Hepatocyte (in vitro differentiated cells): ENCODE measurements at regions not wholly inside any gene's neighbourhood (a gene's known extent, or its start where the extent isn't known, plus 50 kb on each side); places are given as distances from the start of the nearest gene placed in this dataset.

ENCODE experiments used
- DNase-seq: peaks from one replicate; pipeline ENCODE4 v3.0.0-alpha.2; 2016; ENCODE audit warnings: low spot score
- H2AFZ ChIP-seq: fragments of 200-600 bp; sonication (generic); 2 replicates; pipeline ENCODE4 v1.6.0; 2016; ENCODE audit warnings: antibody characterized with exemption, mild to moderate bottlenecking
- H3K27ac ChIP-seq: fragments of 200-600 bp; sonication (generic); 2 replicates; pipeline ENCODE4 v1.5.1; 2016; ENCODE audit warnings: mild to moderate bottlenecking
- H3K27me3 ChIP-seq: fragments of 200-600 bp; sonication (generic); 2 replicates; pipeline ENCODE4 v1.6.1; 2016
- H3K36me3 ChIP-seq: fragments of 200-600 bp; sonication (generic); replicated peaks from 2 replicates; pipeline ENCODE4 v1.5.1; 2016; ENCODE audit warnings: low read depth; ENCODE audit not compliant: insufficient read depth
- H3K4me1 ChIP-seq: fragments of 200-600 bp; sonication (generic); 2 replicates; pipeline ENCODE4 v1.5.1; 2016; ENCODE audit warnings: mild to moderate bottlenecking, moderate library complexity; ENCODE audit not compliant: insufficient read depth
- H3K4me2 ChIP-seq: fragments of 200-600 bp; sonication (generic); 2 replicates; pipeline ENCODE4 v1.6.0; 2016
- H3K4me3 ChIP-seq: fragments of 200-600 bp; sonication (generic); 2 replicates; pipeline ENCODE4 v1.5.1; 2016; ENCODE audit warnings: mild to moderate bottlenecking
- H3K79me2 ChIP-seq: fragments of 200-600 bp; sonication (generic); 2 replicates; pipeline ENCODE4 v1.6.0; 2017; ENCODE audit warnings: mild to moderate bottlenecking
- H3K9me2 ChIP-seq: fragments of 200-600 bp; sonication (generic); replicated peaks from 2 replicates; pipeline ENCODE4 v1.6.0; 2017; ENCODE audit warnings: mild to moderate bottlenecking; ENCODE audit not compliant: insufficient read depth
- H3K9me3 ChIP-seq: fragments of 200-600 bp; sonication (generic); 2 replicates; pipeline ENCODE4 v1.5.1; 2016; ENCODE audit warnings: low read depth, mild to moderate bottlenecking
- H4K20me1 ChIP-seq: fragments of 200-600 bp; sonication (generic); 2 replicates; pipeline ENCODE4 v1.6.0; 2016; ENCODE audit warnings: mild to moderate bottlenecking; ENCODE audit not compliant: insufficient read depth, poor library complexity, severe bottlenecking
- EZH2 ChIP-seq: fragments of 200-600 bp; sonication (generic); IDR thresholded peaks from 2 replicates; pipeline ENCODE4 v1.6.1; 2016; ENCODE audit warnings: antibody characterized with exemption, mild to moderate bottlenecking, borderline replicate concordance
- EZH2phosphoT487 ChIP-seq: fragments of 200-600 bp; sonication (generic); IDR thresholded peaks from one replicate; pipeline ENCODE4 v1.6.1; 2018; ENCODE audit warnings: antibody characterized with exemption, mild to moderate bottlenecking, low read depth, moderate library complexity; ENCODE audit not compliant: unreplicated experiment, severe bottlenecking
- WGBS: methylation state at CpG from one replicate; pipeline ENCODE4 v1.1.6; 2016; ENCODE audit warnings: low lambda C conversion rate; ENCODE audit errors: missing lambda C conversion rate; 5-methylcytosine and 5-hydroxymethylcytosine counted together
- TF ChIP-seq, protein P1 (sequence below): fragments of 200-600 bp; sonication (generic); IDR thresholded peaks from 2 replicates; pipeline ENCODE4 v1.5.1; 2016; ENCODE audit warnings: antibody characterized with exemption, mild to moderate bottlenecking; ENCODE audit not compliant: poor library complexity

DNA sequence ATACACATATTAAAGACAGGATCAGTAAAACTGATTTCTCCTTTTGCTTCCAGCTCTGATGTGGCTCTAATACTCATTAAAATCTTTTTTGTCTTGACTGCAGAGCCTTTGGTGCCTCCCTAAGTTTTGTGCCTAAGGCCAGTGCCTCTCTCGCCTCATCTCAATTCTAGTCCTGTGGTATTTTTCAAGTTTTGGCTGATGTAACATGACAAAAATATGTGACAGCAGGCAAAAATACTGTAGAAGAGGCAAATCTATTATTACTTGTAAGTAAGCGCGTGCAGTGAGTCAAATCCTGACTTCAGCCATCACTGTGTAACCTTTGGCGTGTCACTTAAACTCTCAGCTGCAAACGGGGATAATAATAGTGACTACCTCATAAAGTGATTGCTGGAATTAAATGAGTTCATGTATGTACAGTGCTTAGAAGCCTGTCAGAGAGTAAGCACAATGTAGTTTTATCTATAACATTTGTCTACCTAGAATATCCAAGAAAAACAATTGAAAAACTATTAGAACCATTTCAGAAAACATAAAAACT lies 74.0 kb downstream of the MAB21L3 start:
- 85% methylated on average over 5 of the region's 5 CpGs for WGBS
- Histone ChIP-seq H3K4me2 (no peak overlapping the region), H3K4me1 (peaks cover 2% of the 10 kb centered on the region), H3K9me2 (no peaks in the 10 kb centered on the region), H3K27ac (no peak overlapping the region), H4K20me1 (no peaks in the 10 kb centered on the region), H3K36me3 (no peaks in the 10 kb centered on the region), H3K79me2 (no peaks in the 10 kb centered on the region), H3K4me3 (no peak overlapping the region), H2AFZ (no peak overlapping the region), H3K27me3 (no peaks in the 10 kb centered on the region), H3K9me3 (no peaks in the 10 kb centered on the region)
- DNase-seq = no peak
- TF ChIP-seq, protein P1, sequence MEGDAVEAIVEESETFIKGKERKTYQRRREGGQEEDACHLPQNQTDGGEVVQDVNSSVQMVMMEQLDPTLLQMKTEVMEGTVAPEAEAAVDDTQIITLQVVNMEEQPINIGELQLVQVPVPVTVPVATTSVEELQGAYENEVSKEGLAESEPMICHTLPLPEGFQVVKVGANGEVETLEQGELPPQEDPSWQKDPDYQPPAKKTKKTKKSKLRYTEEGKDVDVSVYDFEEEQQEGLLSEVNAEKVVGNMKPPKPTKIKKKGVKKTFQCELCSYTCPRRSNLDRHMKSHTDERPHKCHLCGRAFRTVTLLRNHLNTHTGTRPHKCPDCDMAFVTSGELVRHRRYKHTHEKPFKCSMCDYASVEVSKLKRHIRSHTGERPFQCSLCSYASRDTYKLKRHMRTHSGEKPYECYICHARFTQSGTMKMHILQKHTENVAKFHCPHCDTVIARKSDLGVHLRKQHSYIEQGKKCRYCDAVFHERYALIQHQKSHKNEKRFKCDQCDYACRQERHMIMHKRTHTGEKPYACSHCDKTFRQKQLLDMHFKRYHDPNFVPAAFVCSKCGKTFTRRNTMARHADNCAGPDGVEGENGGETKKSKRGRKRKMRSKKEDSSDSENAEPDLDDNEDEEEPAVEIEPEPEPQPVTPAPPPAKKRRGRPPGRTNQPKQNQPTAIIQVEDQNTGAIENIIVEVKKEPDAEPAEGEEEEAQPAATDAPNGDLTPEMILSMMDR = no peak
- TF ChIP-seq EZH2 (no peak), EZH2phosphoT487 (no peak)

DNA sequence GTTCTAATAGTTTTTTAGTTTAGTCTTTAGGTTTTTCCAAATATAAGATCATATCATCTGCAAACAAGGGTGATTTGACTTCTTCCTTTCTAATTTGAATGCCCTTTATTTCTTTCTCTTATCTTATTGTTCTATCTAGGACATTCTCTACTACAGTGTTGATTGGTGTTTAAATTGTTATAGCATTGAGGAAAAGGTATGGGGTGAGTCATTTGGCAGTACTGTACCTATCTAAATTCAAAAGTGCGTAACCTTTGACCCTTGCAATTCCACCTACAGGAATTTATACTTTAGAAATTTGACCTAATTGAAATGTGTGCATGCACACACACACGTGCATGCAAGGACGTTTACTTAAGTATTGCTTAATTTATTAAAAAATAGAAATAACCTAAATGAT lies 78.3 kb downstream of the MAB21L3 start:
- no peaks in the 10 kb centered on the region for H3K9me2 ChIP-seq
- H3K9me3 ChIP-seq = no peaks in the 10 kb centered on the region
- H2AFZ ChIP-seq = no peak overlapping the region
- no peak overlapping the region for H3K27ac ChIP-seq
- H3K4me3 ChIP-seq = no peak overlapping the region
- no peaks in the 10 kb centered on the region for H4K20me1 ChIP-seq
- H3K27me3 ChIP-seq = no peaks in the 10 kb centered on the region
- H3K4me1 ChIP-seq = no peaks in the 10 kb centered on the region
- H3K4me2 ChIP-seq = no peak overlapping the region
- DNase-seq = no peak
- TF ChIP-seq, protein P1 = no peak
- no peak for TF ChIP-seq EZH2
- TF ChIP-seq EZH2phosphoT487 = no peak
- WGBS = 76% methylated on average over 3 of the region's 3 CpGs
- H3K79me2 ChIP-seq = no peaks in the 10 kb centered on the region
- H3K36me3 ChIP-seq = no peaks in the 10 kb centered on the region

- TF ChIP-seq EZH2phosphoT487 (no peak), EZH2 (no peak)
- TF ChIP-seq, protein P1 = no peak
- H3K4me3 ChIP-seq = no peak overlapping the region
- H3K9me3 ChIP-seq = no peaks in the 10 kb centered on the region
- 93% methylated on average over 2 of the region's 2 CpGs for WGBS
- no peak overlapping the region for H2AFZ ChIP-seq
- no peak overlapping the region for H3K4me2 ChIP-seq
- no peak for DNase-seq
- H3K27me3 ChIP-seq = no peaks in the 10 kb centered on the region
- H4K20me1 ChIP-seq = no peaks in the 10 kb centered on the region
- H3K27ac ChIP-seq = no peak overlapping the region
- H3K79me2 ChIP-seq = no peaks in the 10 kb centered on the region
- H3K36me3 ChIP-seq = no peaks in the 10 kb centered on the region
- H3K4me1 ChIP-seq = no peaks in the 10 kb centered on the region
- H3K9me2 ChIP-seq = no peaks in the 10 kb centered on the region
These were observed 80.1 kb downstream of the MAB21L3 start for GRCh38 chr1:116191294-116191693.

DNA sequence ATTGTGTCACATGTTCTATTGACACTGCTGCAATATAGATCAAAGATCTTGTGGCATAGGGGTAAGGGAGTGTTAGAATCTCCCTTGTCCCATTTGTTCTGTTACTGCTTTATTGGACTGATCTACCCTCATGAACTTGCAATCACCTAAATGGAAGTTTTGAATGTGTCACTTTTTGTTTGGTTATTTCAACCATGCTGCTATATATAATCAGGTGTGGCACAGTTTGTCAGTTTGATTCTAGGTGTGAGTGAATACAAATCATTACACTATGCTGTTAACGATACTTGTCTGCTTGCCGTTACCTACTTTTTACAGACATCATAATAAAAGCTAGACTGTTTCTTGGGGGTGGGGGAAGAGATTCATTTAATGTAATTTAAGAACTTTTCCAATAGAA lies 82.6 kb downstream of the MAB21L3 start:
- Histone ChIP-seq H3K9me3 (no peaks in the 10 kb centered on the region), H2AFZ (no peak overlapping the region), H3K27me3 (no peaks in the 10 kb centered on the region), H3K27ac (no peak overlapping the region), H3K4me2 (no peak overlapping the region), H3K36me3 (no peaks in the 10 kb centered on the region), H3K4me1 (no peaks in the 10 kb centered on the region), H3K79me2 (no peaks in the 10 kb centered on the region), H3K9me2 (no peaks in the 10 kb centered on the region), H3K4me3 (no peak overlapping the region), H4K20me1 (no peaks in the 10 kb centered on the region)
- DNase-seq = no peak
- 97% methylated on average over 2 of the region's 2 CpGs for WGBS
- TF ChIP-seq EZH2 = no peak
- TF ChIP-seq EZH2phosphoT487 = no peak
- TF ChIP-seq, protein P1 = no peak
